ENCODE measurements at regions not wholly inside any gene's neighbourhood (a gene's known extent, or its start where the extent isn't known, plus 50 kb on each side); places are given as distances from the start of the nearest gene placed in this dataset.

GRCh38 chr2:60073201-60073600 is 480.3 kb downstream of the BCL11A start:
- Histone ChIP-seq H4K20me1 (ENCODE audit: insufficient read depth) (no peaks in the 10 kb centered on the region), H3F3A (ENCODE audit: insufficient read depth, low read length, poor library complexity, severe bottlenecking) (no peaks in the 10 kb centered on the region), H3K9me3 (ENCODE audit: low read length) (no peaks in the 10 kb centered on the region), H3K4me3 (ENCODE audit: low read length) (no peak overlapping the region), H3K27me3 (ENCODE audit: insufficient read depth, low read depth, low read length) (no peaks in the 10 kb centered on the region), H3K27ac (ENCODE audit: low read length) (no peak overlapping the region), H3K9ac (ENCODE audit: low read length) (no peak overlapping the region), H3K79me2 (replicated peaks; ENCODE audit: insufficient read depth, low read length) (no peaks in the 10 kb centered on the region), H3K4me2 (ENCODE audit: low read length) (no peak overlapping the region), H2AFZ (ENCODE audit: low read depth, low read length) (no peak overlapping the region), H3K36me3 (ENCODE audit: insufficient read depth, low read length) (no peaks in the 10 kb centered on the region), H3K9me2 (ENCODE audit: insufficient read depth, low read length) (no peaks in the 10 kb centered on the region)
- TF ChIP-seq, protein P1, sequence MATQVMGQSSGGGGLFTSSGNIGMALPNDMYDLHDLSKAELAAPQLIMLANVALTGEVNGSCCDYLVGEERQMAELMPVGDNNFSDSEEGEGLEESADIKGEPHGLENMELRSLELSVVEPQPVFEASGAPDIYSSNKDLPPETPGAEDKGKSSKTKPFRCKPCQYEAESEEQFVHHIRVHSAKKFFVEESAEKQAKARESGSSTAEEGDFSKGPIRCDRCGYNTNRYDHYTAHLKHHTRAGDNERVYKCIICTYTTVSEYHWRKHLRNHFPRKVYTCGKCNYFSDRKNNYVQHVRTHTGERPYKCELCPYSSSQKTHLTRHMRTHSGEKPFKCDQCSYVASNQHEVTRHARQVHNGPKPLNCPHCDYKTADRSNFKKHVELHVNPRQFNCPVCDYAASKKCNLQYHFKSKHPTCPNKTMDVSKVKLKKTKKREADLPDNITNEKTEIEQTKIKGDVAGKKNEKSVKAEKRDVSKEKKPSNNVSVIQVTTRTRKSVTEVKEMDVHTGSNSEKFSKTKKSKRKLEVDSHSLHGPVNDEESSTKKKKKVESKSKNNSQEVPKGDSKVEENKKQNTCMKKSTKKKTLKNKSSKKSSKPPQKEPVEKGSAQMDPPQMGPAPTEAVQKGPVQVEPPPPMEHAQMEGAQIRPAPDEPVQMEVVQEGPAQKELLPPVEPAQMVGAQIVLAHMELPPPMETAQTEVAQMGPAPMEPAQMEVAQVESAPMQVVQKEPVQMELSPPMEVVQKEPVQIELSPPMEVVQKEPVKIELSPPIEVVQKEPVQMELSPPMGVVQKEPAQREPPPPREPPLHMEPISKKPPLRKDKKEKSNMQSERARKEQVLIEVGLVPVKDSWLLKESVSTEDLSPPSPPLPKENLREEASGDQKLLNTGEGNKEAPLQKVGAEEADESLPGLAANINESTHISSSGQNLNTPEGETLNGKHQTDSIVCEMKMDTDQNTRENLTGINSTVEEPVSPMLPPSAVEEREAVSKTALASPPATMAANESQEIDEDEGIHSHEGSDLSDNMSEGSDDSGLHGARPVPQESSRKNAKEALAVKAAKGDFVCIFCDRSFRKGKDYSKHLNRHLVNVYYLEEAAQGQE (IDR thresholded peaks at IDR 0.05; ENCODE audit: borderline replicate concordance), result no peak
- TF ChIP-seq EP300 (conservative IDR thresholded peaks at IDR 0.05; ENCODE audit: poor library complexity, severe bottlenecking), result no peak
- TF ChIP-seq CTCF (IDR thresholded peaks at IDR 0.05; ENCODE audit: poor library complexity, severe bottlenecking), result no peak
- no peak for TF ChIP-seq POLR2AphosphoS5 (IDR thresholded peaks at IDR 0.05)
- no peak for TF ChIP-seq SMC3 (conservative IDR thresholded peaks at IDR 0.05; ENCODE audit: poor library complexity)
- TF ChIP-seq TAF1 (IDR thresholded peaks at IDR 0.05; ENCODE audit: low read depth), result no peak
- no peak for TF ChIP-seq MXI1 (conservative IDR thresholded peaks at IDR 0.05; ENCODE audit: poor library complexity, severe bottlenecking)
- no peak for TF ChIP-seq RAD21 (conservative IDR thresholded peaks at IDR 0.05)
- TF ChIP-seq EZH2 (IDR thresholded peaks at IDR 0.05; ENCODE audit: borderline replicate concordance, insufficient read depth, low read length, poor library complexity, severe bottlenecking), result no peak

DNA sequence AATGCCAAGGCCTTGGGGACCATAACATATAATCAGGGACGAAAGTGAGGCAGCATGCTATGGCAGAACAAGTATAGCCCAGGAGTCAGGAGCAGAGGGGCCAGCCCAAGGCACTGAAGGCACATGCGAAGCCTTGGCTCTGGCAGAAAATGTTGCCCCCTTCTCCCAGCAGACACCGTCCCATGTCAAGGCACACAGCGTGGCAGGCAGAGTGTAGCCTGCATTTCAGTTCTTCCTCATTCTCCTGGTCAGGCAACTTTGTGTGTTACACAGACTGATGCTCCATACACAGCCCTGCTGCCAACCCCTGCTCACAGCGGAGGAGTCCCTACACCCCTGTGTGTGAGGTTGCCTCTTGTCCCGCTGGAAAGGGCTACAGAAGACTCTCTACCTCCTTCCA is 480.8 kb downstream of the BCL11A start:
- H2AFZ ChIP-seq (ENCODE audit: low read depth, low read length), result no peak overlapping the region
- no peaks in the 10 kb centered on the region for H3K9me2 ChIP-seq (ENCODE audit: insufficient read depth, low read length)
- no peaks in the 10 kb centered on the region for H3K9me3 ChIP-seq (ENCODE audit: low read length)
- no peaks in the 10 kb centered on the region for H3K79me2 ChIP-seq (replicated peaks; ENCODE audit: insufficient read depth, low read length)
- H3K27ac ChIP-seq (ENCODE audit: low read length), result no peak overlapping the region
- H3F3A ChIP-seq (ENCODE audit: insufficient read depth, low read length, poor library complexity, severe bottlenecking), result no peaks in the 10 kb centered on the region
- H3K4me3 ChIP-seq (ENCODE audit: low read length), result no peak overlapping the region
- no peak overlapping the region for H3K4me2 ChIP-seq (ENCODE audit: low read length)
- no peaks in the 10 kb centered on the region for H3K36me3 ChIP-seq (ENCODE audit: insufficient read depth, low read length)
- TF ChIP-seq, protein P1 (IDR thresholded peaks at IDR 0.05; ENCODE audit: borderline replicate concordance), result no peak
- TF ChIP-seq SMC3 (conservative IDR thresholded peaks at IDR 0.05; ENCODE audit: poor library complexity), result no peak
- TF ChIP-seq POLR2AphosphoS5 (IDR thresholded peaks at IDR 0.05), result no peak
- TF ChIP-seq EP300 (conservative IDR thresholded peaks at IDR 0.05; ENCODE audit: poor library complexity, severe bottlenecking), result no peak
- no peaks in the 10 kb centered on the region for H4K20me1 ChIP-seq (ENCODE audit: insufficient read depth)
- no peaks in the 10 kb centered on the region for H3K27me3 ChIP-seq (ENCODE audit: insufficient read depth, low read depth, low read length)
- no peak overlapping the region for H3K9ac ChIP-seq (ENCODE audit: low read length)
